T47D (cell line): ENCODE measurements at regions not wholly inside any gene's neighbourhood (a gene's known extent, or its start where the extent isn't known, plus 50 kb on each side); places are given as distances from the start of the nearest gene placed in this dataset.

Experiments
- DNase-seq, 2 experiments: peaks; one replicate each; pipeline versions ENCODE4 v3.0.0 to v3.0.0-alpha.2; 2011 to 2012; ENCODE audit warnings: low read depth in 1 of 2, low spot score in 1 of 2
- JUND ChIP-seq: IDR thresholded peaks from 2 replicates; pipeline ENCODE4 v1.6.1; 2012; ENCODE audit warnings: low read depth
- in situ Hi-C: cut with HindIII; loops from 2 replicates; pipeline ENCODE4 v1.10.0; 2016; ENCODE audit warnings: low sequenced_read_pairs, low pct_unique_long_range_greater_than_20kb

DNA sequence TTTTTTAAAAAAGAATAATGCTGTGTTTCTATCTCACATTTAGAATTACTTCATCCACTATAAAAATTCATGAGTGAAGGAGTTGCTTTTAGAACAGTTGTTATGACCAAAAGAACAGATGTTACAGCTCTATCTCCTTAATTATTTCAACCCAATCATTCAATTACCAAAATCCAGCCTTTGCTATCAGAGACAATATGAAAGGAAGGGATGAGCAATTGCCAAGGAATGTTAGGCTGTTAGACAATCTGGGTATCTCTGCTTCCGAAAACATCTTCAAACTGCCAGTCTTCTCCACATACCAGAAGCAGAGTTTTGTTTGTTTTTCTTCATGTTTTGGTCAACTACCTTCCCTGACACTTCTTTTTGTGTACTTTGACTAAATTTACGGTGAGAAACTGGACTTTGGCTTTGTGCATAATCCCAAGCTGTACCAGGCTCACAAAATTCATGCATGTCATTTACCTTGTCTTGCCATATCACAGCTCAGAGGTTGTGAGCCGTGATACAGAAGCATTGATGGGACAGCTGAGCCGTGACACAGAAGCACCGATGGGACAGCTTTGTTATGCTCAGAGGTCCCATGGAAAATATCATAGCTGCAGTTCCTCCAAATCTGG, 405.5 kb downstream of the KIF4B start:
- TF ChIP-seq JUND, result no peak
- peak in 1 of 2 experiments; percentile 22 for DNase-seq
- in situ Hi-C loops, result no loop called here

DNA sequence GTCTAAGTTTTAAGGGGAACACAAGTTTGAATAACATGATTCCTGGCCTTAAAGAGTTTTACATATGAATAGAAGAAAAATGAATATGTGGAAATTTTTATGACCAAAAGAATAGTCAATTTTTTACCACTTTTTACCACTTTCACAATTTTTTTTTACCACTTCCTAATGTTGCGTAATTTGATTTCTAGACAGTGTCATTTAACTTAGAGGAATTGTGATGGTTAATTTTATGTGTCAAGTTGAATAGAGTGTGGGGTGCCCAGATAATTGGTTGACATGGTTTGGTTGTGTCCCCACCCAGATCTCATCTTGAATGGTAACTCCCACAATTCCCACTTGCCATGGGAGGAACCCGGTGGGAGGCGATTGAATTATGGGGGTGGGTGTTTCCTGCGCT, 416.6 kb downstream of the KIF4B start:
- no peak for TF ChIP-seq JUND
- DNase-seq, result no peak
- in situ Hi-C loops, result no loop called here

DNA sequence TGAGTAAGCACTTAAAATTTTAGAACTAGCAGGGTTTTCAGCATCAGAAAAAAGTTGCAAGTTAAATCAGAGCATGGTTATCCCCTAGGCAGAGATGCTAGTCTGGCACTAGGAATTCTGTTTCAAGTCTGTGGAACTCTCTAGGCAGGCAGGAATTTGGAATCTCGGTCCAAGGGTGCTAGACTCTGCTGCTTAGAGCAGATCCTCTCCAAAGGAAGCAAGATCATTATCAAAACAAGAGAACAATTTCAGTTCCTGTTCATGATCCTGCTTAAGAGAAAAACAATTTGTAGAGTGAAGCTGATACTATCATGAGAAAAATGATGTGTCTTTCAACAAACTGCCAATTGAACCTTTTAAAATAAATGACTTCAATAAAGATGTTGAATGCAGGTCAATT, 420.7 kb downstream of the KIF4B start:
- TF ChIP-seq JUND, result no peak
- peak in 1 of 2 experiments; percentile 31 for DNase-seq
- in situ Hi-C loops, result no loop called here

DNA sequence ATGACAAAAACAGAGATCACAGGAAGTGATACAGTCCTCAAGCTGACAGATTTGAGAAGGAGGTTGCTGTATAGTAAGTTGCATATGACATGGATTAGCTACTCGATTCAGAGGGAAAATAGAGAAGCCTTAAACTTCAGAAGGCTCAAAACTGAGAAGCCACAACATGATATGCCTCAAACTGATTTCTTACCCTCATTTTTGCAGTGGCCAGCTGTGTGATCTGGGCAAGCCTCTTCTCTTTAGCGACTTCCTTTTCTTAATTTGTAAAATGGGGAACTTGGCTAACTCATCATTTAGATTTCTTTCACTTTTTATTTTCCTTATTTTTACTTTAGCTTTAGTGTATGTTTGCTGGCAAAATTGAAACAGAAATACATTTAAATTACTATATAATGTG, 421.1 kb downstream of the KIF4B start:
- no peak for DNase-seq
- TF ChIP-seq JUND, result no peak
- in situ Hi-C loops, result no loop called here

DNA sequence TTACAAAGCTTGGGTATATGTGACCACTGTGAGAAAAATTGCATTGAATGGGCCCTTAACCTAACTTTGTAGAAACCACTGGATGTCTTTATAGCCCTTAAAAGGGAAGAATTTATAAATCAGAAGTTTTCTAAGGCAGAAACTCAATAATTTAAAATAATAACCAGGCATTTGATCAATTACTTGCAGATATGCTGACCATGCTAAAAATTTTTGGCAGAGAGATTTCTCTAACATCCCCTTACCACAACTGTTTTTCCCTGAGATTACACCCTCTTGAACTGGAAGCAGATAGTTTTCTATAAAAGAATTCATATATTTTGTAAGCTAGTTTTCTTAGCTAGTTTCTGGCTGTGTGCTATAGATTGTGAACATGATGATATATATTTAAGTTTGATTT, 428.3 kb downstream of the KIF4B start:
- no peak for TF ChIP-seq JUND
- DNase-seq, result no peak
- in situ Hi-C loops, result no loop called here

DNA sequence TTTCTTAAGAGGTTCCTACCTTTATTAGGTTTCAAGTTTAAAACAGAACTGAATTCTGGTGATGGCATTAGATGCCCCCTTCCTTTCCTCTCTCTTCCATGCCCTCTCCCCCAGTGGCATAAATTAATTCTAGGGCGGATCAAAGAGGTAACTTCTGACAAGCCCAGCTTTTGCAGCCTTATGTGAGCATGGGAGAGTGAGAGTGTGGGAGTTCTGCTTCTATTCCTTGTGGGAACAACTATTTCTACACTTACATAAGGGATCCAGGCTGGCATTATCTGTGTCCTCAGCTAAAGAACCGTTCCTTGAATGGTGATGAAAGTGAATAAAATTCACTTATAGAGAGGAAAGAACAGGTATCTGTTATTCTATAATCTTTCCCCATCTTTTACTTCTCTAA, 437.6 kb downstream of the KIF4B start:
- no peak for DNase-seq
- in situ Hi-C loops, result no loop called here
- TF ChIP-seq JUND, result no peak

DNA sequence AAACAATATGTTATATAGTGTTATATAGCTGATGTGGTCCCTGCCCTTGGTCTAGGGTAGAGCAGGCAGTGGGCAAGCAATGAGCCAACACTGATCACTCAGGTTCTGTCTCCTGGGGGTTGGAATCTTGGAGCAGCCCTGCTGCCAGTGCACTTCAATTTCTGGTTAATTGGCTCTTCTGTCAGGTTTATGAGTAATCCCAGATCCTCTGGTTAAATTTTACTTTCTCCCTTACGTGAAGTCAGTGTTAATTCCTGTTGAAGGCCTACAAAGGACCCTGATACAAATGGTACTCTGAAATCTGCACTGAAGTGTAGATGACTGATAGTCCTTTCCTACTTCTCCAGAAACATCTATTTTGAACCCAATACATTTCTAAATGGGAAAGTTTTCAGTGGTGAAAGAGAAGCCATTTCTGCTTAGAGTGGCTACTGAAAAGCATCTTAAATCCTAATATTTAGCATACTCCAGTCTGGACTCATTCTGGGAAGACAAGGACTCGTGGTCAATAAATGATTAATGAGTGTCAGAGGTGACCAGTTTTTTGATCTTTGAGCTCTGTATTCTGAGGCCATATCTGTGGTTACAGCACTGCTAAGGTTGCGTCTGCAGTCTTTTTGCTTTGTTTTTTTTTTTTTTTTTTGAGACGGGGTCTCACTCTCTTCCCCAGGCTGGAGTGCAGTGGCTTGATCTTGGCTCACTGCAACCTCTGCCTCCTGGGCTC, 442.4 kb downstream of the KIF4B start:
- in situ Hi-C loops, result no loop called here
- TF ChIP-seq JUND, result no peak
- no peak for DNase-seq

DNA sequence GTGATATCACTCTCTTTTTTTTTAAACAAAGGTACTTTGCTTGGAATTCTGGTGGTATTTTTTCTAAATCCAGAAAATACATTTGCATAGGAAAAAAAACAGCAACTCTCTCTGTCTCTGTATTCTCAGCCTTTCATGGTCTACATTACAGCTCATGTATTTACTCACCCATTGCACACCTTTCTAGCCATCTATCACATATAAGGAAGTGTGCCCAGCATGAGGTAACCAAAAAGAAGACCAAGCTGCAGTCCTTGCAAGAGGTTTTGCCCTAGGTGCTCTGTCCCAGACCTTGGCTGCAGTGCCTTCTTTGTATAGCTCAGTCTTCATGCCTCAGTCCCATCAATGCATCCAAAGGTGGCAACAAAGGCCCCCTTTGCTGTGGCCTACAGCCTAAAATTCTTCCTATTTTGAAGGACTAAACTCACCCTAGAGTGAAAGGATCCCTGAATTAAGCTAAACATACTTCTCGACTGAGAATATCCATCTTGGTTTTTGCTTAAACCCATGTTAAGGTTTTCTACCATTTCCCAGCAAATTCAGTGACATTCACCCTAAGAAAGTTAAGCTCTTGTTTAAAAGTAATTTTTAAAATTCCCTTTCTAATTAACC, 446.4 kb downstream of the KIF4B start:
- DNase-seq, result no peak

DNA sequence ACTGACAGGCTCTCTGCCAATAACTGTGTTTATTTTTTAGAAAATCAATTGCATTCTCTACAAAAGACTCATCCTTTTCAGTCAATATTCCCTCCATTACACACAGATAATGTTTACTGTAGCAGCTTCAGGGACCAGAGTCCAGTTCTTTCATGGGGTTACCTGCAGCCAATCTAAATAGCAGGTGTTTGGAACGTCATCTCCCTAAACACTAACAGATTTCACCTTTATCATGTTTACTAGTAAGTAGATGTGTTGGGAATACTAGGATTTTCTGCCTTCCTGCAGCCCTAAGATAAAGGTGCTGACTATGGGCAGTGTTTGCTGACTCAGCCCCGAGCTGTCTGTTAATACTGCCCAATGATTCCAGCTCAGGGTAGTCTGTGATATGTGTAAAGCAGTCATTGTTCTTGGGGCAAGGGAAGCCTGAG, 447.0 kb downstream of the KIF4B start:
- no peak for TF ChIP-seq JUND
- DNase-seq, result no peak
- in situ Hi-C loops, result no loop called here

More for the DNA sequence above, 446.4 kb downstream of the KIF4B start:
- no peak for TF ChIP-seq JUND
- in situ Hi-C loops, result no loop called here

DNA sequence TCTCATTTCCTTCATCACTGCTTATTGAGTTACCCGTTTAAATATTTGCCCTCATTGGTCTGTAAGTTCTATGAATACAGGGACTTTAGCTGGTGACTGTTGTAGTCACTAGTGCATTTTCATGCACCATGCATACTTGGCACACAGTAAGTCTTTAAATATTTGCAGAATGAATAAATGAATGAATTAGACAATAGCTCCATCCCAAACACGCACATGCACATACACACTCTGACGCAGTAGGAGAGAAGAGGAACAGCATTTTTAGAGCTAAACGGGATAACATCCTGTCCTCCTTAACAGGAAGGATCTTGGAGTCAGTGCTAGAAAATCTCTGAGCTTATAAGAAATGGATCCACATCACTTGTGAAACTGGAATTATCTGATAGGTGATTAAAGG, 447.7 kb downstream of the KIF4B start:
- in situ Hi-C loops, result no loop called here
- no peak for DNase-seq
- TF ChIP-seq JUND, result no peak

DNA sequence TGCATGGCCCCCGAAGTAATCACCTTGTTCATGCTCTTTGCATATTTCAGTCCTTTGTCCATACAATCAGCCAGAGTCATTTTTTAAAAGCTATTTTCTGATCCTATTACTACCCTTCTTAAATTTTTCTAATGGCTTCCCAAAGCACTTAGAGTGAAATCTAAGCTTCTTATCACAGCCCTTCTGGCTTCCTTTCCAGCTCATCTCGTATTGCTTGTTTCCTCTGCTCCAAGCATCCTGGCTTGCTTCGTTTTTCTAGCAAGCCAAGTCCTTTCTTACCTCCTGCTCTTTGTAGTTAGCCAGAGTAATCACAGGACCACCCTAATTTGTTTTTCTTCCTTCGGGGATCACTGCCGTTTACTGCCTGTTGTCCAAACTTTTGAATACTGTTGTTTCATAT, 453.3 kb downstream of the KIF4B start:
- in situ Hi-C loops, result no loop called here
- TF ChIP-seq JUND, result no peak
- DNase-seq, result no peak

DNA sequence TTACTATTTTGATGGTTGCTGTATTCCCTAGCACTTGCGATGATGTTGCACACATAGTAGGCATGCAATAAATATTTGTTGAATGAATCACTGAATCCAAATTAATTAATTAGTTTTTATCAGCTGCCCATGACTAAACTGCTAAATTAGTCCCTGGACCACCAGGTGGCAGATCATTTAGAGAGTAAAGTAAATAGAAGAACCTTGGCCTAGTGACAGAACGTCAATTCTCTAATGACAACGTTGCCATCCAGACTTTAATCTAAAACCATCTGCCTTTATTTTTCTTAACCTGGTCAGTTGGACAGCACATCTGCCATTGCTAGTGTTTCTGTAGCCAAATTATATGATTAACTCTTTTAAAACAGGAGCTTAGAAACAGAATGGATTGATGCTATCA, 457.5 kb downstream of the KIF4B start:
- in situ Hi-C loops, result no loop called here
- no peak for TF ChIP-seq JUND
- DNase-seq, result no peak

DNA sequence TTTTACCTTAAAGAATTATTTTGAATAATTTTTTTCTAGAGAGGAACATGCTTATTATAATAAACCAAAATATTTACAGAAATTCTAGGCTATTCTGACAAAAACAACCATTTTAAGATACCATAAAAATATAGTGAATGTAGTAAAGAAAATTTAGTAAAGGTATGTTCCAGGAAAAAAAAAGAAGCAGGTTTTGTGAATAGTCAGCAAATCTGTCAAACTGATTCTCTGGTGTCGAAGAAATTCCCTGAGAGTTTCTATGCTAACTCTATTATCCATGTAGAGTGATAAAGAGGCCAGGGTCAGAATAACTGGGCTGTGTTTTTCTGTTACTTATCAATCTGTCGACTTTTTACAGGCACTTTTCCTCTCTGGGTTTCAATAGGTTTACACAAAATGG, 459.2 kb downstream of the KIF4B start:
- DNase-seq, result no peak
- in situ Hi-C loops, result no loop called here
- no peak for TF ChIP-seq JUND

DNA sequence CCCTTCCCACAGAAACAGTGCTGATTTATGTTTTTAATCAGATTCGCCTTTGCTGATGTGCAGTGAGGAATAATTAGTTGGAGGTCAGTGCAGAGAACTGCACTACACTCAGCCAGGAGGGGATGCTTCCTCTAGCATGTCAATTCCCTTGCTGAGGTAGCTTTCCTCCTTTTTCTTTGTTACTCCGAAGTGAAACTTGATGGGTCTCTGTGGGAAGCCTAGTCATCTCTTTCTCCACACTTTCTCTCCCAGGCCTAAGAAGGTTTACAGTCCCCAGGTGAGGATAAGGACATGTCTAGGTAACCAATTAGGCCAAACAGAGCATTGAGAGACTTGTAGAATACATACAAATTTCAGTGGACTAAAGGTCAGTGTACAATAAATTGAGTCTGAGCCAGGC, 461.8 kb downstream of the KIF4B start:
- no peak for DNase-seq
- in situ Hi-C loops, result no loop called here
- no peak for TF ChIP-seq JUND
